ENCODE measurements at regions not wholly inside any gene's neighbourhood (a gene's known extent, or its start where the extent isn't known, plus 50 kb on each side); places are given as distances from the start of the nearest gene placed in this dataset.

DNA sequence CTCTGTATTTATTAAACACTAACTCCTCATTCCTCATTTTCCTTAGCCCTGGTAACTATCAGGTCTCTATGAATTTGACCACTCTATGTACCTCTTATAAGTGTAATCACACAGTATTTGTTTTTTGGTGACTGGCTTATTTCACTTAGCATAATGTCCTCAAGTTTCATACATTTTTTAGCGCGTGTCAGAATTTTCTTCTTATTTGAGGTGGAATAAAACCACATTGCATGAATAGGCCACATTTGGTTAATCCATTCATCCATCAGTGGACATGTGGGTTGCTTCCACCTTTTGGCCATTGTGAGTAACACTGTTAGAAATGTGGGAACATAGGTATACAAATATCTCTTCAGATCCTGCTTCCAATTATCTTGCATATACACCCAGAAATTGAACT is 341.2 kb upstream of the BOD1L1 start:
- DNase-seq (ENCODE audit: low spot score) = no peak

DNA sequence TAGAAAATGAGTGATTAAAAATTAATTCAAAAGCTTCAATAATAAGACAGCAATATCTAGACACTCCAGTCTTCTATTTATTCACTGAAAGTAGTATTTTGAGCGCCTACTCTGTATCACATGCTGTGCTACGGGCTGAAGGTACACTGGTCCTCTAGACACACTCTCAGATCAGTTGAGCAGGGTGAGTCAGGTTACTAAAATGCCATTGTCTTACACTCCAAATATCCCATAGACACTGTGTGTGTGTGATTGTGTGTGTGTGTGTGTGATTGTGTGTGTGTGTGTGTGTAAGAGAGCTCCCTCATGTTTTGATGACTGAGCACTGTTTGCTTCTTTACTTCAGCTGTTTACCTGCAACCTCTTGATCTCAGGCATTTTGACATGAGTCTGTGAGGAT is 342.8 kb upstream of the BOD1L1 start:
- in situ Hi-C loops (cut with MboI; ENCODE audit: low sequenced_read_pairs, unreplicated experiment) = no loop called here
- TF ChIP-seq, protein P1, sequence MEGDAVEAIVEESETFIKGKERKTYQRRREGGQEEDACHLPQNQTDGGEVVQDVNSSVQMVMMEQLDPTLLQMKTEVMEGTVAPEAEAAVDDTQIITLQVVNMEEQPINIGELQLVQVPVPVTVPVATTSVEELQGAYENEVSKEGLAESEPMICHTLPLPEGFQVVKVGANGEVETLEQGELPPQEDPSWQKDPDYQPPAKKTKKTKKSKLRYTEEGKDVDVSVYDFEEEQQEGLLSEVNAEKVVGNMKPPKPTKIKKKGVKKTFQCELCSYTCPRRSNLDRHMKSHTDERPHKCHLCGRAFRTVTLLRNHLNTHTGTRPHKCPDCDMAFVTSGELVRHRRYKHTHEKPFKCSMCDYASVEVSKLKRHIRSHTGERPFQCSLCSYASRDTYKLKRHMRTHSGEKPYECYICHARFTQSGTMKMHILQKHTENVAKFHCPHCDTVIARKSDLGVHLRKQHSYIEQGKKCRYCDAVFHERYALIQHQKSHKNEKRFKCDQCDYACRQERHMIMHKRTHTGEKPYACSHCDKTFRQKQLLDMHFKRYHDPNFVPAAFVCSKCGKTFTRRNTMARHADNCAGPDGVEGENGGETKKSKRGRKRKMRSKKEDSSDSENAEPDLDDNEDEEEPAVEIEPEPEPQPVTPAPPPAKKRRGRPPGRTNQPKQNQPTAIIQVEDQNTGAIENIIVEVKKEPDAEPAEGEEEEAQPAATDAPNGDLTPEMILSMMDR (IDR thresholded peaks at IDR 0.05; ENCODE audit: borderline replicate concordance, control extremely low read depth, extremely low read depth, insufficient read depth, missing control alignments) = no peak
- no peak for DNase-seq (ENCODE audit: low spot score)

More for the DNA sequence above, 341.2 kb upstream of the BOD1L1 start:
- TF ChIP-seq, protein P1 (IDR thresholded peaks at IDR 0.05; ENCODE audit: borderline replicate concordance, control extremely low read depth, extremely low read depth, insufficient read depth, missing control alignments) = no peak
- in situ Hi-C loops (cut with MboI; ENCODE audit: low sequenced_read_pairs, unreplicated experiment) = no loop called here

DNA sequence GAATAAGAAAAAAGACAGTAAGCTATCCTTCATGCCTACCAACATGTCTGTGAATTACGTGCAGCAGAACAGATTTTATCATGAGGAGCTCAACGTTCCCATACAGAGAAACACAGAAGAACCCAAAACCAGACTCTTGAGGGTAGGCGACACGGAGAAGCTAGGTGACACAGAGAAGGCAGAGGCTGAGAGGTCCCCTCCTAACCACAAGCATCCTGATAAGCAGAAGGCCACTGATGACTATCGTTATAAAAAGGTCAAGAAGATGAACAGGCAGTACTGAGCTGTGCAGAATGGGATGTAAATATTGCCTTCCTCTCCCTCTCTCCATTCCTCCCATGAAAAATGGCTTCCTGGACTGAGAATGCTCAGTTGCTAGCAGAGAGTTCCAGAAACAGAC is 350.2 kb upstream of the BOD1L1 start:
- TF ChIP-seq, protein P1 (IDR thresholded peaks at IDR 0.05; ENCODE audit: borderline replicate concordance, control extremely low read depth, extremely low read depth, insufficient read depth, missing control alignments) = no peak
- in situ Hi-C loops (cut with MboI; ENCODE audit: low sequenced_read_pairs, unreplicated experiment) = no loop called here
- no peak for DNase-seq (ENCODE audit: low spot score)

DNA sequence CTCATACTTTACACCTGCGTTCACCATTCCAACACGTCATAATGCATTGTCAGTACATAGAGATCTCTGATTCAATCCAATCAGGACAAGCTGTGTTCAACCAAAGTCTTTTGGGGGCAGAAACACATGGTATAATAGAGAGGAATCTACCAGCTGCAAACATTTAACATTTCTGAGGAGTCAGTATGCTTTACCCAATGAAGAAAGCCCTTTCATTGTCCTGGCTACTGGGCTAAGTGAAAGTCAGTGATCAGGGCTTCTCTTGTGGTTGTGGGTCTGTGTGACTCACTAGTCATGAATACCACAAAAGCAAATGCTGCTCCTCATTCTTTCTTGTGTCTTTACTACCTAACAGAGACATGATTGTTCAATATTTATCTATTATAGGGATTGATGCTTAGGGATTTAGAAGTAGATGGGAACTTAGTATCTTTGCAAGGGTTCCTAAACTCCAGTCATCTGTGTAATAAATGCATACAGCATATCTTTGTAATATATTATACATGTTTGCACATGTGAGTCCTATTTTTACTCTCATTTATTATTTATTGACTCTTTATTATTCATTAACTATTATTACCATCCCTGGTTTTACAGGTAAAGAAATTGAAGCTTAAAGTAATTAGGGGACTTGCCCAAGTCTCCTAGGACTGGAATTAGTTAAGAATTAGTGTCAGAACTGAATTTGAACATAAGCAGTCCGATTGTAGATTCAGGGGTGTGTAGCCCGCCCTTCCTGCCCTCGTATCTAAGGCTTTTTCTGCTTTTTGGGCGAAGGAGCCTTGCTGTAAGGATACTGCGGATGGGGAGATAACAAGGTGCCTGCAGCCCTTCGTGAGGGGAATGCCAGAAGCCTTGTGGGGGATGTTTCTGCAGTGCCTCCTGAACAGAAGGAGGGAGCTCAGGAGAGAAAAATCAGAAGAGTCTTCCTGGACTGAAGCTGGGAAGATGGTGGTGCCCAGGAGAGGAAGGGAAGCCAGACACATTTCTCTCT is 353.1 kb upstream of the BOD1L1 start:
- TF ChIP-seq, protein P1 (IDR thresholded peaks at IDR 0.05; ENCODE audit: borderline replicate concordance, control extremely low read depth, extremely low read depth, insufficient read depth, missing control alignments) = no peak
- in situ Hi-C loops (cut with MboI; ENCODE audit: low sequenced_read_pairs, unreplicated experiment) = no loop called here
- no peak for DNase-seq (ENCODE audit: low spot score)

DNA sequence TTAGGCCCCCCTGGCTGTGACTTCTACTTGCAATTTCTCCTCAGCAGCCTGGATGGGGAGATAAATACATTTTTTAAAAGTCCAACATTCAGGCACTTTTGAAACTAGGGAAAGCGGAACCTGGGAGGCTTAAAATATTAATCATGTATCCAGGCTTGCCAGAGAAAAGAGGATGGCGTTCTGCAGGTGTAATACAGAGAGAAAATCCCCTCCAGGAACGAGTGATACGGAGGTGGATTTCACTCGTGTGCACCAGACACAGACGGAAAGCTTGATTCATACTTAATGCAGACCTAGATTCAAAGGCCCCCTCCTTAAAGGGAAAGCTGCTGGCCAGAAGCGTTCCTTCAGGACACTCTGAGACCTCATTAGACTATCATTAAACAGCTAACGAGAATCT is 354.0 kb upstream of the BOD1L1 start:
- in situ Hi-C loops (cut with MboI; ENCODE audit: low sequenced_read_pairs, unreplicated experiment) = no loop called here
- TF ChIP-seq, protein P1 (IDR thresholded peaks at IDR 0.05; ENCODE audit: borderline replicate concordance, control extremely low read depth, extremely low read depth, insufficient read depth, missing control alignments) = no peak
- no peak for DNase-seq (ENCODE audit: low spot score)

DNA sequence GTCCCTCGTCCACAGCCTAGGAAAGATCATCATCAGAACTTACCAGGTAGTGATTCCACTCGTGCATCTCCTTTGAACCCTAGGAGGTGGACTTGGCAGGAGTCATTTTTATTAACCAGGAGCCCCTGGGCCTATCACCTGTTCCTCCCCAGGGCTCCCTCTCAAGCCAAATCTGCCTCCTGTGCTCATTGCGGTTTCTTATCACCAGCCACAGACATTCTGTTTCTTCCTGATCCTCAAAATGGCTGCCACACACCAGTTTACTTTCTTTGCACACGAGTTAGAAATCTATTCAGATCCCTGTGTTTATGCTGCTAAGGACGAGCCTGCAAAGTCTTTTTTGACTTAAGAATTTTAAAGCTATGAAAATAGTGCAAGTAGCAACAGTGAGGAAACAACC is 354.5 kb upstream of the BOD1L1 start:
- no peak for DNase-seq (ENCODE audit: low spot score)
- TF ChIP-seq, protein P1 (IDR thresholded peaks at IDR 0.05; ENCODE audit: borderline replicate concordance, control extremely low read depth, extremely low read depth, insufficient read depth, missing control alignments) = no peak
- in situ Hi-C loops (cut with MboI; ENCODE audit: low sequenced_read_pairs, unreplicated experiment) = no loop called here
